CD4-positive, alpha-beta T cell treated with Interleukin-4 for 1 hour (primary cell): ENCODE measurements at regions not wholly inside any gene's neighbourhood (a gene's known extent, or its start where the extent isn't known, plus 50 kb on each side); places are given as distances from the start of the nearest gene placed in this dataset.

ENCODE experiments used
- DNase-seq, 2 donors: peaks; one replicate each; pipeline ENCODE4 v3.0.0-alpha.2; 2020 to 2022

- no peak for DNase-seq
These were observed 1538.9 kb downstream of the PLA2G4A start for GRCh38 chr1:188367661-188368060.

GRCh38 chr1:188371295-188371806 is 1542.6 kb downstream of the PLA2G4A start:
- no peak for DNase-seq

GRCh38 chr1:188372821-188373220 is 1544.1 kb downstream of the PLA2G4A start:
- DNase-seq, result no peak

GRCh38 chr1:188382851-188383250 is 1554.1 kb downstream of the PLA2G4A start:
- DNase-seq, result no peak

GRCh38 chr1:188386161-188386560 is 1557.4 kb downstream of the PLA2G4A start:
- no peak for DNase-seq

GRCh38 chr1:188386666-188387065 is 1557.9 kb downstream of the PLA2G4A start:
- no peak for DNase-seq

- DNase-seq, result no peak
These were observed 1565.9 kb downstream of the PLA2G4A start for GRCh38 chr1:188394677-188395076.

GRCh38 chr1:188397521-188397920 is 1568.8 kb downstream of the PLA2G4A start:
- DNase-seq, result no peak

- DNase-seq, result no peak
These were observed 1574.2 kb downstream of the PLA2G4A start for GRCh38 chr1:188402986-188403385.

GRCh38 chr1:188406636-188407035 is 1577.9 kb downstream of the PLA2G4A start:
- DNase-seq, result no peak

- no peak for DNase-seq
These were observed 1591.4 kb downstream of the PLA2G4A start for GRCh38 chr1:188420177-188420576.

GRCh38 chr1:188423073-188423472 is 1594.3 kb downstream of the PLA2G4A start:
- DNase-seq, result no peak

- no peak for DNase-seq
These were observed 1595.4 kb downstream of the PLA2G4A start for GRCh38 chr1:188424176-188424575.

GRCh38 chr1:188425687-188426086 is 1596.9 kb downstream of the PLA2G4A start:
- no peak for DNase-seq

GRCh38 chr1:188426561-188426960 is 1597.8 kb downstream of the PLA2G4A start:
- no peak for DNase-seq

- DNase-seq, result no peak
These were observed 1598.9 kb downstream of the PLA2G4A start for GRCh38 chr1:188427642-188428041.

GRCh38 chr1:188429386-188429785 is 1600.6 kb downstream of the PLA2G4A start:
- DNase-seq, result no peak

- no peak for DNase-seq
These were observed 1603.7 kb downstream of the PLA2G4A start for GRCh38 chr1:188432427-188432826.

GRCh38 chr1:188433425-188433824 is 1604.7 kb downstream of the PLA2G4A start:
- no peak for DNase-seq

GRCh38 chr1:188444526-188444925 is 1615.8 kb downstream of the PLA2G4A start:
- no peak for DNase-seq

GRCh38 chr1:188462837-188463236 is 1634.1 kb downstream of the PLA2G4A start:
- no peak for DNase-seq

GRCh38 chr1:188463919-188464318 is 1635.2 kb downstream of the PLA2G4A start:
- DNase-seq, result no peak

GRCh38 chr1:188466539-188466938 is 1637.8 kb downstream of the PLA2G4A start:
- DNase-seq, result no peak

GRCh38 chr1:188476606-188477005 is 1647.9 kb downstream of the PLA2G4A start:
- DNase-seq, result no peak

GRCh38 chr1:188489336-188490112 is 1660.8 kb downstream of the PLA2G4A start:
- DNase-seq, result no peak
